ENCODE measurements at regions not wholly inside any gene's neighbourhood (a gene's known extent, or its start where the extent isn't known, plus 50 kb on each side); places are given as distances from the start of the nearest gene placed in this dataset.

GRCh38 chr6:66390393-66390792, 683.4 kb upstream of the EYS start:
- TF ChIP-seq CTCF (IDR thresholded peaks at IDR 0.05; ENCODE audit: insufficient read depth, low read length, poor library complexity, severe bottlenecking) = no peak

GRCh38 chr6:66376001-66376400, 669.0 kb upstream of the EYS start:
- TF ChIP-seq CTCF (IDR thresholded peaks at IDR 0.05; ENCODE audit: insufficient read depth, low read length, poor library complexity, severe bottlenecking) = no peak
- no peak for DNase-seq (ENCODE audit: extremely low read depth, insufficient read length)
- no peak overlapping the region for H3K4me3 ChIP-seq (replicated peaks; ENCODE audit: low read depth, low read length)
- H3K27me3 ChIP-seq (replicated peaks; ENCODE audit: control insufficient read depth, insufficient read depth, low read length) = no peaks in the 10 kb centered on the region
- no peaks in the 10 kb centered on the region for H3K36me3 ChIP-seq (ENCODE audit: control insufficient read depth, insufficient read depth, low read length)

More at GRCh38 chr6:66390393-66390792, 683.4 kb upstream of the EYS start:
- Histone ChIP-seq H3K36me3 (ENCODE audit: control insufficient read depth, insufficient read depth, low read length) (no peaks in the 10 kb centered on the region), H3K27me3 (replicated peaks; ENCODE audit: control insufficient read depth, insufficient read depth, low read length) (no peaks in the 10 kb centered on the region), H3K4me3 (replicated peaks; ENCODE audit: low read depth, low read length) (no peak overlapping the region)
- no peak for DNase-seq (ENCODE audit: extremely low read depth, insufficient read length)

- TF ChIP-seq CTCF (IDR thresholded peaks at IDR 0.05; ENCODE audit: insufficient read depth, low read length, poor library complexity, severe bottlenecking) = no peak
- H3K27me3 ChIP-seq (replicated peaks; ENCODE audit: control insufficient read depth, insufficient read depth, low read length) = no peaks in the 10 kb centered on the region
- no peak for DNase-seq (ENCODE audit: extremely low read depth, insufficient read length)
- no peaks in the 10 kb centered on the region for H3K36me3 ChIP-seq (ENCODE audit: control insufficient read depth, insufficient read depth, low read length)
- H3K4me3 ChIP-seq (replicated peaks; ENCODE audit: low read depth, low read length) = no peak overlapping the region
Observed at GRCh38 chr6:66369407-66369806, 662.4 kb upstream of the EYS start.

GRCh38 chr6:66362888-66363287, 655.9 kb upstream of the EYS start:
- Histone ChIP-seq H3K36me3 (ENCODE audit: control insufficient read depth, insufficient read depth, low read length) (no peaks in the 10 kb centered on the region), H3K27me3 (replicated peaks; ENCODE audit: control insufficient read depth, insufficient read depth, low read length) (no peaks in the 10 kb centered on the region), H3K4me3 (replicated peaks; ENCODE audit: low read depth, low read length) (no peak overlapping the region)
- TF ChIP-seq CTCF (IDR thresholded peaks at IDR 0.05; ENCODE audit: insufficient read depth, low read length, poor library complexity, severe bottlenecking) = no peak
- DNase-seq (ENCODE audit: extremely low read depth, insufficient read length) = no peak

- TF ChIP-seq CTCF (IDR thresholded peaks at IDR 0.05; ENCODE audit: insufficient read depth, low read length, poor library complexity, severe bottlenecking) = no peak
- no peak overlapping the region for H3K4me3 ChIP-seq (replicated peaks; ENCODE audit: low read depth, low read length)
- no peaks in the 10 kb centered on the region for H3K27me3 ChIP-seq (replicated peaks; ENCODE audit: control insufficient read depth, insufficient read depth, low read length)
- DNase-seq (ENCODE audit: extremely low read depth, insufficient read length) = no peak
- H3K36me3 ChIP-seq (ENCODE audit: control insufficient read depth, insufficient read depth, low read length) = no peaks in the 10 kb centered on the region
Observed at GRCh38 chr6:66361886-66362285, 654.9 kb upstream of the EYS start.

- no peak for TF ChIP-seq CTCF (IDR thresholded peaks at IDR 0.05; ENCODE audit: insufficient read depth, low read length, poor library complexity, severe bottlenecking)
- DNase-seq (ENCODE audit: extremely low read depth, insufficient read length) = no peak
- no peaks in the 10 kb centered on the region for H3K27me3 ChIP-seq (replicated peaks; ENCODE audit: control insufficient read depth, insufficient read depth, low read length)
- H3K36me3 ChIP-seq (ENCODE audit: control insufficient read depth, insufficient read depth, low read length) = no peaks in the 10 kb centered on the region
- no peak overlapping the region for H3K4me3 ChIP-seq (replicated peaks; ENCODE audit: low read depth, low read length)
Observed at GRCh38 chr6:66357781-66358180, 650.8 kb upstream of the EYS start.
